Jurkat, Clone E6-1 (cell line): ENCODE measurements at regions not wholly inside any gene's neighbourhood (a gene's known extent, or its start where the extent isn't known, plus 50 kb on each side); places are given as distances from the start of the nearest gene placed in this dataset.

ENCODE experiments used
- DNase-seq: peaks from one replicate; pipeline ENCODE4 v3.0.0-alpha.2; 2011; ENCODE audit warnings: low read depth, low spot score
- H3K4me3 ChIP-seq: 2 replicates; pipeline ENCODE4 v1.5.1; 2011; ENCODE audit warnings: mild to moderate bottlenecking, low read length, control low read depth, moderate library complexity

GRCh38 chr4:182062936-182063335 is 180.3 kb upstream of the TENM3 start:
- H3K4me3 ChIP-seq: no peak overlapping the region
- no peak for DNase-seq

DNA sequence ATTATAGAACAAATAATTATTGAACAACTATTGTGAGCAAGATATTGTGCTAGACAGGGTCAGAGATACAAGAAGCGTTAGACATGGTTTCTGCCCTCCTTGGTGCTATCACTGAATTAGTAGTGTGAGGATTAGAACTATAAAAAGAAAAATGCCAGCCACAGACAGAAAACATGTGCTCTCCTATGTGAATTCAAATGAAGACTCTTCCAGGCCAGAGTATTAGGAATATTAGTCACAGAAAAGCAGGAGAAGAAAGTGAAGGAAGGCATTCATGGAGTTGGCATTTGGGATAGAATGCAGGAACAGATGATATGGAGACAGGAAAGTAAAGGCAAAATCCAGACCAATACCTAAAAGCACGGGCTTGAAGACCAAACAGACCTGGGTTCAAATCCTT is 179.6 kb upstream of the TENM3 start:
- no peak for DNase-seq

DNA sequence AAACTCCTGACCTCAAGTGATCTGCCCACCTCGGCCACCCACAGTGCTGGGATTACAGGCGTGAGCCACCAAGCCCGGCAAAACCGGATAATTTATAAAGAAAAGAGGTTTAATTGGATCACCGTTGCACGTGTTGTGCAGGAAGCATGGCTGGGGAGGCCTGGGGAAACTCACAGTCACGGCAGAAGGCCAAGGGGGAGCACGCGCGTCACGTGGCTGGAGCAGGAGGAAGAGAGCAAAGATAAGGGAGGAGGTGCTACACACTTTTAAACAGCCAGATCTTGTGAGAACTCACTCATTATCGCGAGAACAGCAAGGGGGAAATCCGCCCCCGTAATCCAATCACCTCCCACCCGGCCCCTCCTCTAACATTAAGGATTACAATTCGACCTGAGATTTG is 177.9 kb upstream of the TENM3 start:
- DNase-seq: no peak
- H3K4me3 ChIP-seq: no peak overlapping the region

More for the DNA sequence above, 179.6 kb upstream of the TENM3 start:
- no peak overlapping the region for H3K4me3 ChIP-seq

GRCh38 chr4:182066037-182066436 is 177.2 kb upstream of the TENM3 start:
- no peak overlapping the region for H3K4me3 ChIP-seq

DNA sequence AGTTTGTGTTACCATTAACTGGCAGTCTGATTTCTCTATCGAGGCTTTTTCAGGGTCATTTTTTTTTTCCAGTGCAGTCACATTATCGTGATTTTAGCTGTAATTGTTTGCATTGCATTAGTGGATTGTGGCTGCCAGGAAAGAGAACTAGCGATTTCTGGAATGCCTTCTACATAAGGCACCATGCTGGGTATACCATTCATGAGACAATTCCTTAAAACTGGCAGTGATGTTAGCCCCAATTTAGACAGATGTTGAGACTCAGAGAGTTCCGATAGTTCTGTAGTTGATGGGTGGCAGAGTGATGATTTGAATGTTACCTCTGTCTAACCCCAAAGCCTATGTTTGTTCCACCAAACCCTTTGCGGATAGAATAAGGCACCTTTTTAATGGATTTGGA is 175.4 kb upstream of the TENM3 start:
- DNase-seq: no peak
- H3K4me3 ChIP-seq: no peak overlapping the region

More at GRCh38 chr4:182066037-182066436, 177.2 kb upstream of the TENM3 start:
- no peak for DNase-seq

- DNase-seq: no peak
- no peak overlapping the region for H3K4me3 ChIP-seq
Observed at GRCh38 chr4:182068920-182069319, 174.3 kb upstream of the TENM3 start.

DNA sequence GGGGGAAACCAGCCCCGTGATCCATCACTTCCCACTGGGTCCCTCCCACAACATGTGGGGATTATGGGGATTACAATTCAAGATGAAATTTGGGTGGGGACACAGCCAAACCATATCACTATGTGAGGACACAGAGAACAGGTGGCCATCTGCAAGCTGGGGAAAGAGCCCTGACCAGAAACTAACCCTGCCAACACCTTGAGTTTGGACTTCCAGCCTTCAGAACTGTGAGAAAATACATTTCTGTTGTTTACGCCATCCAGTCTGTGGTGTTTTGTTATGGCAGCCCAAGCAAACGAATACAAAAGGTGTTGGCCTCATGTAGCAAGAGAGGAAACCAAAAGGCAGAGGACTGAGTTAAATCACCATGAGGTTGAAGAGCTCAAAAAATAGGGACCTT is 169.9 kb upstream of the TENM3 start:
- H3K4me3 ChIP-seq: no peak overlapping the region
- DNase-seq: no peak

DNA sequence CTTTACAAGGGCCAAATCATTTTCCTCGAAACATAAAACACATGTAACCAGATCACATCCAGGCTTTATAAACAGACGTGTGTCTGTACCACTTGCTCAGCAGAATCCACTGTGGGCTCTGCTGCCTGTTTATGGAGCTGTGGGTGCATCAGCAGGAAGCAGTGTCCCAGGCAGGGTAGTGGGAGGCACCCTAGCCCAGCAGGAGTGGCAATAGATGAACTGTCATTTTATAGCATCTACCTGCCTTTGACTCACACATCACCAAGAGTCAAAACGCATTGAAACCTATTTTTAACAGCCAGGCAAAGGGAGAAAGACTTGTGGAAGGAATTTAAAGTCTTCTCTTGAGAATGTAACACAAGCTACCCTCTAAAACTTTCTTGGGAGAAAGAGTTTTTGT is 169.1 kb upstream of the TENM3 start:
- no peak for DNase-seq
- H3K4me3 ChIP-seq: no peak overlapping the region

- no peak overlapping the region for H3K4me3 ChIP-seq
- DNase-seq: no peak
Observed at GRCh38 chr4:182074810-182075209, 168.4 kb upstream of the TENM3 start.

- H3K4me3 ChIP-seq: no peak overlapping the region
- no peak for DNase-seq
Observed at GRCh38 chr4:182082910-182083309, 160.3 kb upstream of the TENM3 start.

DNA sequence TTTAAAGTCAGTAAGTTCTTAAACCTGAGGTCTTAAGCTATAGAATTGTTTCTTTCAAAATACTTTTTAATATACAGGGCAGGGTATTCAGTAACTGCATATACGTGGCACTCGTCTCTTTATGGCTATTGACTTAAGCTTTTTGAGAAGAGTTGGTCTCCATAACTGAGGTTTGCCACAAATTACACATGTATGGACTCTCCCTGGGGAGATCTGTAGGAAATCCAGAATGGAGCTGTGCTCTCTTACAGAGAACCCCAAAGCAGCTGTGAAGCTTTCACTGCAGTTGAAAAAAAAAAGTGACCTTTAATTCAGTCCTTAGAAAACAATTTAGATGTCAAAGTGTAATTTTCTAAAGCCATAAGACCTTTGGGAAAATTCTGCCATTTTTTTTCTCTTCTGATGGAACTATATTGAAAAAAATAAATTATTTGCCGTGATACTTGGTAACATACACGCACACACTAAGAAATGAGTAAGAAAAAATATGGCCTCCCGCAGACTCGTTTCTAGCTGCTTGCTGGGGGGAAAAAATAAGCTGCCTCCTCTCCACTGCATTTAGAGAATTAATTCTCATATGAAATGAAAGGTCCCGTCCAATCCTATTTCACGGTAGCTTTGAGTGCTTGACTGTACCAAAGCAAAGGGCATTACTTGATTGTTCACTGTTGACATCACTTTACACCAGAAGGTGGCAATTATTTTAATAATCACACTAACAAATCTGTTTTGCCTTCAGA is 159.4 kb upstream of the TENM3 start:
- H3K4me3 ChIP-seq: no peak overlapping the region
- no peak for DNase-seq

- DNase-seq: no peak
- no peak overlapping the region for H3K4me3 ChIP-seq
Observed at GRCh38 chr4:182085051-182085480, 158.1 kb upstream of the TENM3 start.

- H3K4me3 ChIP-seq: no peak overlapping the region
- peak; percentile 5 for DNase-seq
Observed at GRCh38 chr4:182089326-182089725, 153.9 kb upstream of the TENM3 start.

GRCh38 chr4:182090186-182090585 is 153.0 kb upstream of the TENM3 start:
- no peak for DNase-seq
- H3K4me3 ChIP-seq: no peak overlapping the region

GRCh38 chr4:182091128-182091527 is 152.1 kb upstream of the TENM3 start:
- H3K4me3 ChIP-seq: no peak overlapping the region
- DNase-seq: no peak

GRCh38 chr4:182093431-182093831 is 149.8 kb upstream of the TENM3 start:
- no peak overlapping the region for H3K4me3 ChIP-seq
- DNase-seq: no peak

- DNase-seq: no peak
- no peak overlapping the region for H3K4me3 ChIP-seq
Observed at GRCh38 chr4:182093935-182094334, 149.3 kb upstream of the TENM3 start.

- no peak for DNase-seq
- no peak overlapping the region for H3K4me3 ChIP-seq
Observed at GRCh38 chr4:182101618-182102017, 141.6 kb upstream of the TENM3 start.

DNA sequence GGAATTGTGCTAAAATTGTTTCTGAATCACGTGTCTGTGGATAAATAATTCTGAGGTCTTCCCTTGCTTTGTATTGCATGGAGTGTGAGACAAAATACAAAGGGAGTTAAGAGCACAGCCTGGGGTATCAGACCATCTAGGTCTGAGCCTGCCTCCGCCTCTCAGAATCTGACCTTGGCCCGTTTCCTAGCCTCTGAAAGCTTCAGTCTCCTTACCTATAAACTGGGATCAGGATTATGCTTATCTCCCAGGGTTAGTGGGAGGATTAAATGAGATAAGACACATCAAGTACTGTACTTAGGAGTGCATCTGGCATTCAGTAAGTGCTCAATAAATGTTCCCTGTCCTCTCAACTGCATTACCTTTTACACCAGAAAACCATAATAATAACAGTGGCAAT is 140.6 kb upstream of the TENM3 start:
- no peak overlapping the region for H3K4me3 ChIP-seq
- no peak for DNase-seq

GRCh38 chr4:182103614-182104319 is 139.4 kb upstream of the TENM3 start:
- no peak overlapping the region for H3K4me3 ChIP-seq
- no peak for DNase-seq

GRCh38 chr4:182105416-182105815 is 137.8 kb upstream of the TENM3 start:
- H3K4me3 ChIP-seq: no peak overlapping the region
- no peak for DNase-seq
